ENCODE measurements at regions not wholly inside any gene's neighbourhood (a gene's known extent, or its start where the extent isn't known, plus 50 kb on each side); places are given as distances from the start of the nearest gene placed in this dataset.
"Not testable (repeated sequence)": the region's sequence is repeated elsewhere in the genome, so short reads cannot be mapped to it uniquely, and the experiment has no call there.

- no peak for FAIRE-seq
These were observed 272.0 kb downstream of the SMAD2 start for GRCh38 chr18:47658498-47658897.

GRCh38 chr18:47654988-47655387 is 275.5 kb downstream of the SMAD2 start:
- no peak for FAIRE-seq

GRCh38 chr18:47644896-47645295 is 285.6 kb downstream of the SMAD2 start:
- FAIRE-seq = no peak

GRCh38 chr18:47637551-47637950 is 292.9 kb downstream of the SMAD2 start:
- FAIRE-seq = not testable (repeated sequence)

GRCh38 chr18:47635416-47635815 is 295.0 kb downstream of the SMAD2 start:
- FAIRE-seq = no peak

- no peak for FAIRE-seq
These were observed 297.4 kb downstream of the SMAD2 start for GRCh38 chr18:47632970-47633635.

- no peak for FAIRE-seq
These were observed 301.6 kb downstream of the SMAD2 start for GRCh38 chr18:47628893-47629292.

GRCh38 chr18:47628240-47628781 is 302.1 kb downstream of the SMAD2 start:
- FAIRE-seq = no peak

GRCh38 chr18:47627030-47627429 is 303.4 kb downstream of the SMAD2 start:
- FAIRE-seq = no peak

- FAIRE-seq = no peak
These were observed 310.5 kb downstream of the SMAD2 start for GRCh38 chr18:47619771-47620448.

- no peak for FAIRE-seq
These were observed 311.7 kb downstream of the SMAD2 start for GRCh38 chr18:47618758-47619157.

- FAIRE-seq = no peak
These were observed 315.4 kb downstream of the SMAD2 start for GRCh38 chr18:47615043-47615442.

GRCh38 chr18:47613929-47614328 is 316.5 kb downstream of the SMAD2 start:
- no peak for FAIRE-seq

- FAIRE-seq = no peak
These were observed 318.8 kb downstream of the SMAD2 start for GRCh38 chr18:47611649-47612048.

- no peak for FAIRE-seq
These were observed 323.9 kb downstream of the SMAD2 start for GRCh38 chr18:47606526-47606925.

GRCh38 chr18:47605093-47605492 is 325.4 kb downstream of the SMAD2 start:
- FAIRE-seq = no peak

- FAIRE-seq = no peak
These were observed 326.4 kb downstream of the SMAD2 start for GRCh38 chr18:47604021-47604420.

- FAIRE-seq = no peak
These were observed 327.3 kb downstream of the SMAD2 start for GRCh38 chr18:47603158-47603557.

GRCh38 chr18:47602273-47602897 is 328.1 kb downstream of the SMAD2 start:
- no peak for FAIRE-seq

- no peak for FAIRE-seq
These were observed 328.7 kb downstream of the SMAD2 start for GRCh38 chr18:47601581-47602272.

GRCh38 chr18:47595831-47596501 is 334.5 kb downstream of the SMAD2 start:
- no peak for FAIRE-seq

- FAIRE-seq = no peak
These were observed 335.8 kb downstream of the SMAD2 start for GRCh38 chr18:47594621-47595086.
